Middle frontal gyrus (tissue), 1 donor: ENCODE measurements at regions not wholly inside any gene's neighbourhood (a gene's known extent, or its start where the extent isn't known, plus 50 kb on each side); places are given as distances from the start of the nearest gene placed in this dataset.
"Not testable (repeated sequence)": the region's sequence is repeated elsewhere in the genome, so short reads cannot be mapped to it uniquely, and the experiment has no call there.

Experiments
- DNase-seq: peaks from one replicate; pipeline ENCODE4 v3.0.0-alpha.2; 2015; ENCODE audit warnings: low spot score; ENCODE audit errors: extremely low spot score

- DNase-seq, result no peak
Observed at GRCh38 chr3:150247441-150247840, 160.7 kb upstream of the TSC22D2 start.

GRCh38 chr3:150243466-150243865 is 164.6 kb upstream of the TSC22D2 start:
- no peak for DNase-seq

GRCh38 chr3:150242220-150242936 is 165.7 kb upstream of the TSC22D2 start:
- no peak for DNase-seq

- no peak for DNase-seq
Observed at GRCh38 chr3:150240891-150241290, 167.2 kb upstream of the TSC22D2 start.

GRCh38 chr3:150239766-150240165 is 168.3 kb upstream of the TSC22D2 start:
- no peak for DNase-seq

- DNase-seq, result no peak
Observed at GRCh38 chr3:150238995-150239619, 169.0 kb upstream of the TSC22D2 start.

- DNase-seq, result no peak
Observed at GRCh38 chr3:150238048-150238802, 169.9 kb upstream of the TSC22D2 start.

- DNase-seq, result no peak
Observed at GRCh38 chr3:150237490-150237889, 170.6 kb upstream of the TSC22D2 start.

- no peak for DNase-seq
Observed at GRCh38 chr3:150236316-150237082, 171.6 kb upstream of the TSC22D2 start.

- DNase-seq, result no peak
Observed at GRCh38 chr3:150235799-150236198, 172.3 kb upstream of the TSC22D2 start.

GRCh38 chr3:150232992-150233451 is 175.1 kb upstream of the TSC22D2 start:
- DNase-seq, result no peak

GRCh38 chr3:150230037-150230436 is 178.1 kb upstream of the TSC22D2 start:
- DNase-seq, result no peak

- DNase-seq, result not testable (repeated sequence)
Observed at GRCh38 chr3:150228626-150229025, 179.5 kb upstream of the TSC22D2 start.

GRCh38 chr3:150227839-150228238 is 180.3 kb upstream of the TSC22D2 start:
- no peak for DNase-seq

- no peak for DNase-seq
Observed at GRCh38 chr3:150225986-150226385, 182.1 kb upstream of the TSC22D2 start.

GRCh38 chr3:150223558-150223957 is 184.5 kb upstream of the TSC22D2 start:
- no peak for DNase-seq

- DNase-seq, result no peak
Observed at GRCh38 chr3:150222691-150223489, 185.2 kb upstream of the TSC22D2 start.

- DNase-seq, result no peak
Observed at GRCh38 chr3:150221904-150222523, 186.1 kb upstream of the TSC22D2 start.

GRCh38 chr3:150220799-150221198 is 187.3 kb upstream of the TSC22D2 start:
- no peak for DNase-seq

- no peak for DNase-seq
Observed at GRCh38 chr3:150220041-150220440, 188.1 kb upstream of the TSC22D2 start.
